ENCODE measurements at regions not wholly inside any gene's neighbourhood (a gene's known extent, or its start where the extent isn't known, plus 50 kb on each side); places are given as distances from the start of the nearest gene placed in this dataset.

DNA sequence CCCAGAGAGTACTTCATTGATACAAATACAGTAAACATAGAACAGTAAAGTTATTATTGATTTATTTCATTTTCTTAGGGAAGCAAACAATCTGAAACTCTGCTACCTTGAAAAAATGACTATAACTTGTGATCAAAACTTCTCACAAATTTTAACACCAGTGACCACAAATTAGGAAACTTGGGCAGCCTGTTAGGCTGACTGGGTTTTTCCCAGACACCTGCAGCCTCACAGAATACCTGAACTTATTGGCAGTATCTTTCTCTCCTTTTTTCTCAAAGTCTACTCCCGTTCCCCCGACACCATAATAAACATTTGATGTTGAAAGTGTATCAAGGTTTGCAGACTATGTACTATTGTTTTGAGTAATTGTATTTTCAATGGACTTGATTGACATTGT lies 360.5 kb downstream of the LMO7 start:
- no peaks in the 10 kb centered on the region for H3K27me3 Mint-ChIP-seq (ENCODE audit: low read depth)
- H3K23ac ChIP-seq (ENCODE audit: insufficient read length, low read depth, low read length): no peak overlapping the region

More for the DNA sequence above, 360.5 kb downstream of the LMO7 start:
- Mint-ChIP-seq H3K9me3 (peaks cover 3 to 8% of the 10 kb centered on the region in 2 experiments; a peak in 3 of 5 replicates), H3K27ac (no peak overlapping the region), H3K36me3 (ENCODE audit: insufficient read depth in 1 of 3, low read depth in 3 of 3) (no peaks in the 10 kb centered on the region), H3K4me3 (no peak overlapping the region), H3K4me1 (no peaks in the 10 kb centered on the region)
- Histone ChIP-seq H3K27ac (ENCODE audit: insufficient read length, low read depth, low read length) (no peak overlapping the region), H3K23me2 (ENCODE audit: insufficient read length, low read depth, low read length, poor library complexity, severe bottlenecking) (no peaks in the 10 kb centered on the region), H3T11ph (ENCODE audit: low read length) (no peak overlapping the region), H3K18ac (ENCODE audit: insufficient read length, low read depth, low read length) (no peak overlapping the region), H3K9me3 (ENCODE audit: control insufficient read depth, low read depth, low read length) (no peaks in the 10 kb centered on the region), H3K4me2 (ENCODE audit: insufficient read depth, insufficient read length, low read length) (no peak overlapping the region), H3K79me2 (ENCODE audit: insufficient read depth, low read length) (no peaks in the 10 kb centered on the region), H2BK5ac (ENCODE audit: insufficient read length, low read length) (no peak overlapping the region), H3K56ac (ENCODE audit: insufficient read length, low read depth, low read length) (no peak overlapping the region), H2AFZ (ENCODE audit: low read length) (no peak overlapping the region), H2AK5ac (ENCODE audit: insufficient read length, low read length) (no peak overlapping the region), H3K9ac (ENCODE audit: extremely low read depth, insufficient read length, low read length) (no peak overlapping the region), H3K14ac (ENCODE audit: insufficient read depth, low read length) (no peak overlapping the region), H2BK120ac (ENCODE audit: low read depth, low read length, poor library complexity, severe bottlenecking) (no peak overlapping the region), H2BK20ac (ENCODE audit: low read depth, low read length, poor library complexity, severe bottlenecking) (no peak overlapping the region), H3K4ac (ENCODE audit: low read depth, low read length) (no peak overlapping the region), H4K5ac (ENCODE audit: insufficient read length, low read depth, low read length) (no peak overlapping the region), H4K91ac (ENCODE audit: insufficient read length, low read depth, low read length) (no peak overlapping the region), H2BK12ac (ENCODE audit: insufficient read length, low read depth, low read length) (no peak overlapping the region), H2BK15ac (ENCODE audit: low read depth, low read length) (no peak overlapping the region), H3K79me1 (ENCODE audit: insufficient read depth, low read depth, low read length, poor library complexity, severe bottlenecking) (no peaks in the 10 kb centered on the region), H3K4me1 (ENCODE audit: insufficient read depth, low read length) (no peaks in the 10 kb centered on the region; the same call in 1 of the 2 replicates), H4K8ac (replicated peaks; ENCODE audit: insufficient read length, low read depth, low read length) (no peak overlapping the region), H3K27me3 (ENCODE audit: insufficient read depth, low read length) (no peaks in the 10 kb centered on the region), H4K20me1 (ENCODE audit: control insufficient read depth, insufficient read depth, insufficient read length) (no peaks in the 10 kb centered on the region)
- TF ChIP-seq, protein P1, sequence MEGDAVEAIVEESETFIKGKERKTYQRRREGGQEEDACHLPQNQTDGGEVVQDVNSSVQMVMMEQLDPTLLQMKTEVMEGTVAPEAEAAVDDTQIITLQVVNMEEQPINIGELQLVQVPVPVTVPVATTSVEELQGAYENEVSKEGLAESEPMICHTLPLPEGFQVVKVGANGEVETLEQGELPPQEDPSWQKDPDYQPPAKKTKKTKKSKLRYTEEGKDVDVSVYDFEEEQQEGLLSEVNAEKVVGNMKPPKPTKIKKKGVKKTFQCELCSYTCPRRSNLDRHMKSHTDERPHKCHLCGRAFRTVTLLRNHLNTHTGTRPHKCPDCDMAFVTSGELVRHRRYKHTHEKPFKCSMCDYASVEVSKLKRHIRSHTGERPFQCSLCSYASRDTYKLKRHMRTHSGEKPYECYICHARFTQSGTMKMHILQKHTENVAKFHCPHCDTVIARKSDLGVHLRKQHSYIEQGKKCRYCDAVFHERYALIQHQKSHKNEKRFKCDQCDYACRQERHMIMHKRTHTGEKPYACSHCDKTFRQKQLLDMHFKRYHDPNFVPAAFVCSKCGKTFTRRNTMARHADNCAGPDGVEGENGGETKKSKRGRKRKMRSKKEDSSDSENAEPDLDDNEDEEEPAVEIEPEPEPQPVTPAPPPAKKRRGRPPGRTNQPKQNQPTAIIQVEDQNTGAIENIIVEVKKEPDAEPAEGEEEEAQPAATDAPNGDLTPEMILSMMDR (conservative IDR thresholded peaks at IDR 0.05): no peak
- no CpG with 5 or more reads among the region's 2 CpGs for WGBS (ENCODE audit: extremely low coverage, insufficient read length, low lambda C conversion rate)
- no peak for DNase-seq
